ENCODE measurements at regions not wholly inside any gene's neighbourhood (a gene's known extent, or its start where the extent isn't known, plus 50 kb on each side); places are given as distances from the start of the nearest gene placed in this dataset.
A peak's percentile ranks its signal among the peaks of the same experiment; 100 is the strongest.
"Not testable (repeated sequence)": the region's sequence is repeated elsewhere in the genome, so short reads cannot be mapped to it uniquely, and the experiment has no call there.

DNA sequence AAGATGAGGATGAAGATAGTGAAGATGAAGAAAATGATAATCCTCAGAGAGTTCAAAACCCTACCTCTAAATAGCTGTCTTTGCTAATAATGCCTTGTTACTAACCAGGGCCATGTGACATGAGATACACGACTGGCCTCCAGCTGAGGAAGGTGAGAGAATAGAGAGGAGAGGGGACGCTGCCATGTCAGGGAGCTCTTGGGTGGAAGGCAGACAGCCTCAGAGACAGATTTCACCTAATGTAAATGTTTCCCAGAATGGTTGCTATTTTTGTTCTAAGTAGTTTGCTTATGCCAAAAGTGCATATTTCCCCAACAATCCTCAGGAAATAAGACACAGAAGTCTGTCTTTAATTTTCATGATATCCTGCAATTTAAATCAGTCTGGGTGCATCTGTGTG is 138.4 kb downstream of the ELOVL4 start:
- no peak for DNase-seq

DNA sequence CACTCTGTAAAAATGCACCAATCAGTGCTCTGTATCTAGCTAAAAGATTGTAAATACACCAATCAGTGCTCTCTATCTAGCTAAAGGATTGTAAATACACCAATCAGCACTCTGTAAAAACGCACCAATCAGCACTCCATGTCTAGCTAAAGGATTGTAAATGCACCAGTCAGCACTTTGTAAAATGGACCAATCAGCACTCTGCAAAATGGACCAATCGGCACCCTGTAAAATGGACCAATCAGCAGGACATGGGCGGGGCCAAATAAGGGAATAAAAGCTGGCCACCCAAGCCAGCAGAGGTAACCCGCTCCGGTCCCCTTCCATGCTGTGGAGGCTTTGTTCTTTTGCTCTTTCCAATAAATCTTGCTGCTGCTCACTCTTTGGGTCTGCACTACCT is 140.7 kb downstream of the ELOVL4 start:
- not testable (repeated sequence) for DNase-seq

DNA sequence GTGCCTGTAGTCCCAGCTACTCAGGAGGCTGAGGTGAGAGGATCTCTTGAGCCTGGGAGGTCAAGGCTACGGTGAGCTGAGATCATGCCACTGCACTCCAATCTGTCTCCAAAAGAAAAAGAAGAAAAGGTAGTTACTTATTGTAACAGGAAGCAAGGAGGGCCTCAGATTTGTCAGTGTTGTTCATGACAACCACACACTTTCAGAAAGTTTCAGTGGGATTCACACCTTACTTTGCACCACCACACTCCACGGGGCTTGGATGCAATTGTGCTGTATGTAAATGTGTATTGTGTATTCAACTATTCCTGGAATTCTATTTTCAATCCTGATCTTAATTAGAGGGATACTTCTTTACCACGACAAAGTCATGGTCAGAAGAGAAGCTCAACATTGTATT is 142.6 kb downstream of the ELOVL4 start:
- DNase-seq = no peak

DNA sequence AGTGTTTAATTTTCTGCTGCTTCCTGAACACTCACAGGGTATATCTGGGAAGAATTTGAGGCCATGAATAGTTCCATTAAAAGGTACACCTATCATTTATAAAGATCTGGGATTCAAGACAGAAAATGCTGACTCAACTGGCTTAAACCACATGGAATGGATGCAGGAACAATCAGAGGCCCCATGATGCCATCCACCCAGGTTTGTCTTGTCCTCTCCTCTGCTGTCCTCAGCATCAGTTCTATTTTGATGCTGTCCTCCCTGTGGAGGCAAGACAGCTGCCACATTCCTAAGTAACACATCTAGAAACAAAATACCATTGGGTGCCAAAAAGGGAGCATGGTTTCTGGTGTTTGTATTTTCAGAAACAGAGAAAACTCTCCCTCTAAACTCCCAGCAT is 143.4 kb downstream of the ELOVL4 start:
- DNase-seq = no peak

DNA sequence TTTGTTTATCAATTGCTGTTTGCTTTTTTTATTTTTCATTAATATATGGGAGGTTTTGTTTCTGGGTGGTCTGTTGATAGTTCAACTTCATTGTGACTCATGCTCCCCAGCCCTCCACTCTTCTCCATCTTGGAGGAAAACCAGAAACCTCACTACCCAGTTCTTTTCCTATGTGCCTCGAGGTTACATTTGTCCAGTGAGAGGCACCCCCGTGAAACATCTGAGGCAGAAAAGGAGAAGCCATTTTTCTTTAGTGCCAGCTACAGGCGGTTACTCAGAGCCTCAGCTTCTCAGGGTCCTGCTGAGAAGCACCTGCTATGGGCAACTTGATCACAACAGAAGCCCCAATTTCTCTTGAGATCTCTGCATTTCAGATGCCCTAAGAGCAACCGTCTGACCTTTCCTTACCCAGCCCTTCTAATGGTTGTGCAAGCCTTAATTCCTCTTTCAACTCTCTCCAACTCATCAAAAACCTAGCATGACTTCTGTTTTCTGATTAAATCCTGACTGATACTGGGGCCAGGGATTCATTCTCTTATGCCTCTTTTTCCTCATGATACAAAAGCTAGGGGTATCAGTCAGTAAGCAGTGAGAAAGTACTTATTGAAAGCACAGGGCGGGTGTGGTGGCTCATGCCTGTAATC is 144.6 kb downstream of the ELOVL4 start:
- no peak for DNase-seq

DNA sequence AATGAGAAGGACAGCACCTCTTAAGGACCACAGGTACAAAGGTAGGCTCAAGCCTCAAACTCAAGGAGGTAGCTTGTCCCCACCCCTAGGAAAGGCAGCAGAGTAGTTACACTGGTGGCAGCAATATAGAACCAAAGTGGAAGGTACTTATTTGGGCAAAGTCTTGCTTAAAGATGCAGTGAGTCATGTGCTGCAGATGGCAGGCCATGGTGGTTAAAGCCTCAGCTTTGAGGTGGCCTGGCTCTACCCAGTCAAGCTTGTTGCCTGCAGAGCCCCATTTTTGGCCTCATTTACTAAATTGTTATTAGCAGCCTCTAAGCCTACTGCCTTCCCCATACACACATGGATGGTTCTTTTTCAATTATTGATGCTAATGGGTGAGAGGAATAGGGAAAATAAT is 146.0 kb downstream of the ELOVL4 start:
- no peak for DNase-seq

DNA sequence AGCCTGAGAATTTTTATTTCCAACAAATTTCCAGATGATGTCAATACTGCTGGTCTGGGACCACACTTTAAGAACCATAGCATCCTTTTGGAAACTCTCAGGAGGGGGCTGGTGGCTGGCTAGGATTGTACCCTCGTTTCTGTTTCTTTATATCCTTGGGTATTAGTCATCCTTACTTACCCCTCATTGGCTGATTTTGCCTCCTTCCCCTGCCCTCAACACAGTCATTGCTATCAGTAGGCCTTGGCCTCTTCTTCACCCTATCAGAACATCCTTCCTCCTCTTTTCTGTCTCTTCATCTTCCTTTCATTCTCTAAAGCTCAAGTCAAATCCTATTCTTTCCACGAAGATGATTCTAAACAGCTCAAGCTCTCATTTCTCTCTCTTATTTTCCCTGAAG is 148.5 kb downstream of the ELOVL4 start:
- no peak for DNase-seq

DNA sequence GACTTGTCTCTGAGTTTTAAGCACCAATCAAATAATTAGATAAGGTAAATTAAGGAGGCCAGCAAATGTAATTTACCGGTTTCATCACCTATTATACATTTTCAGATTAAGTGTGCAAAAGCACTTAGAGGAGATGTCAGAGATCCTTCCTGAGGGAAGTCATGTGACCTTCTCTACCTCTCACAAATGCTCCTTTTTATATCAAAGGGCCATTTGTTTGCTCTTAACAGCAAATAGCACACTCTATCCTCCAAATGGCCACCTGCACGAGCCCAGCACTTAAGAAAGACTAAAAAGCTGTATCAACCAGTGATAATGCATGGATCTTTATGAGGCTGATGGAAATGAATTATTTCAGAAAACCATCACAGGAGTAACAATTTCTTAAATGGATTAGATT is 149.4 kb downstream of the ELOVL4 start:
- DNase-seq = no peak

DNA sequence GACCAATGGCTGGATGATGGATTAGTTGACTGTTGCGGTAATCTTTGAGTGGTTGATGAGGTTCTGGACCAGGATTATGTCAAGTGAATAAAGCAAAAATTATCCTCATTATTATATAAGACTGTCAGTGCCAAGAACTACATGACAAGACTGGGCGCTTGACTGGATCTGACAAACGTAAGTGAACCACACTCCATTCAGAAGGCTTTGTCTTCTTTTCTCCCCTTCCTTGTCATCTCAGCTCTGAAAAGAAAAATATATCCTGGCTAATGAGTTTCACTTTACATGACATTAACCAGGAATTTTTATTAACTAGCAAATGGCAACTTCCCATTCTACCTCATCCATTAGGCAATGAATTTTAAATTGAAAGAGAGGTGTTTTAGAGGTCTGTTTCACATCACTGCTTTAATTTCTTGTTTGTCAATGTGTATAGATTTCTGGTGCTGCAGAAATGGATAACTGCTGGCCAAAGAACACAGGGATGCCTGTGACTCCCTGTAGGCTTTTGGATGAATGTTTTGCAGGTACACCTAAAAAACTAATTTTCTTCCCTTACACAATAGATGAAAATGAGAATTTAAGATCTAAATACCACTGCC is 150.1 kb downstream of the ELOVL4 start:
- no peak for DNase-seq

DNA sequence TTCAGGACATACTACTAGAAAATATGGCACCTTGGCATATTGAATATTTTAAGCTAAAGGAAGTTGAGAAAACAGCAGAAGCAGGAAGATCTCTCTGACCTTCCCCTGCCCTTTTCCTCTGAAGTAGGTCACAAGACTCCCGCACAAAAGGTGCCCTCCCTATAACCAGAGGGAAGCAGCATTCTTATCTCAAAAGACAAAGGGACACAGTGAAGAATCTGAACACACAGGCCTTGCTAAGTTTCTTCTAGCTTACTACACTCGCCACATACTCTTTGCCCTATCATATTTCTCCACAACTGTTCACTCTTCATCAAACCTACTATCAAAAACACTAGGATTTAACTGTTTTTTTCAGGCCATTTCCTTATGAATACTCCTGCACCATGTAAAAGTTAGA is 151.2 kb downstream of the ELOVL4 start:
- no peak for DNase-seq

DNA sequence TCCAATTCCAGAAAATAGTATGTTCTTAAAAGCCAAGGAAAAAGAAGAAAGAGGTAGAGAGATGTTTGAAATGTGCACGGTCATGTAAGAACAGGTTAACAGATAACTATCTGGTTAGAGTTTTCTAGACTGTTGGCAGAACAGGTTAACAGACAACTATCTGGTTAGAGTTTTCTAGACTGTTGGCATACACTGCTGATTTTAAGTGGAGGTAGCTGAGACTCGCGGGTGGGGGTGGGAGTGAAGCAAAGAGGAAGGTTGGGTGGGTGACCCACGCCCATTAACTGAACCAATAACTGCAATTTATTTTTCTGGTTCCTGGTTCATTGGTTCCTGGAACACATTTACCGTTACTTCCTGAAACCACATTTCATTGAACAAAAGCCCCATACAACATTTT is 157.5 kb downstream of the ELOVL4 start:
- no peak for DNase-seq

DNA sequence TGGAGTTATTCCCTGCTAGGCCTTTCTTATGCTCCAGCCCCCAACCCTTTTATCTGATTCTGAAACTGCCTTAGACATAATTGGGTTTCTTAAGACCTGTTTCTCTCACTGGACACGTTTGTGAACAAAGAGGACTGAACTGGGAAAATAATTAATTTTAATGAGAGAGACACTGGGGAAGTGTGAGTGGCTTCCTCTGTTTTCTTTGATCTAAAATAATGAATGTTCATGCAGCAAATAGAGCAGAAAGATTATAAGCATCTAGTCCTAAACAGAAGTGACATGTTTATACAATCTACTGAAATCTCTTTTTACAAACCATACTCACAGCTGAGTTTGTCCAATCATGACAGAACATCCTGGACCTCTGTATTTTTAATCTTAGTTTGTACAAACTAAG is 157.6 kb downstream of the SH3BGRL2 start:
- DNase-seq = no peak

DNA sequence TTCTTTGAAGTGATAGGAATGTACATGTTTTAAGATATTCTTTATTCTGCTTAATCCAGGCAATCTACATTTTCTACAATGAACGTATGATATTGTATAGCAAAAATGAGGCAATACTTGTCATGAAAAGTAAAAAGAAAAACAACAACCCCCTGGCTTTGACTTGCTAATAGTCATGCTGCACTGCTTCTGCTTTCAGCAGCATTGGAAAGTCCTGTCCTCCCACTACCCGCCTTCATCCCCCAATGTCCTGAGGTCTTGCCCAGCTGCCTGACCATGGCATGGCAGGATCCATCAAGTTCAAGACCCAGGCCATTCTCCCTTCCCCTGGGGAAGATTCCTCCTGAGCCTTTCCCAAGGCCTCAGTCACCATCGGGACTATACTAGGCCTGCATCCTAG is 156.5 kb downstream of the SH3BGRL2 start:
- no peak for DNase-seq

DNA sequence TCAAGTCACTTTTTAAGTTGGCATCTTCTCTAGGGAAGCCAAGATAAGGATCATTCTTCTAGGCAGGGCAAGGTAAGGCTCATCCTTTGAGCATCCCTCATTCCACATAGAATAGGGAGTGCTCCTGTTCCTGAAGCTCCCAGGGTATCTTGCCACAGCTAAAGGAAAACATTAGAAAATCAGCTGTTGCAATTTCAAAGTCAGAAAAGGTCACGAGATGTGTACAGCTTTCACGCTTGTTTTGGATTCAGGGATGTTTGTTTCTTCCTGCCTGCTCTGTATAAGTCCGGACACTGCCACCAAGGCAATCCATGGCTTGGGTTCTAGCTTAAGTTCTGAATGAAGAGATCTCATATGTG is 153.2 kb downstream of the SH3BGRL2 start:
- no peak for DNase-seq

DNA sequence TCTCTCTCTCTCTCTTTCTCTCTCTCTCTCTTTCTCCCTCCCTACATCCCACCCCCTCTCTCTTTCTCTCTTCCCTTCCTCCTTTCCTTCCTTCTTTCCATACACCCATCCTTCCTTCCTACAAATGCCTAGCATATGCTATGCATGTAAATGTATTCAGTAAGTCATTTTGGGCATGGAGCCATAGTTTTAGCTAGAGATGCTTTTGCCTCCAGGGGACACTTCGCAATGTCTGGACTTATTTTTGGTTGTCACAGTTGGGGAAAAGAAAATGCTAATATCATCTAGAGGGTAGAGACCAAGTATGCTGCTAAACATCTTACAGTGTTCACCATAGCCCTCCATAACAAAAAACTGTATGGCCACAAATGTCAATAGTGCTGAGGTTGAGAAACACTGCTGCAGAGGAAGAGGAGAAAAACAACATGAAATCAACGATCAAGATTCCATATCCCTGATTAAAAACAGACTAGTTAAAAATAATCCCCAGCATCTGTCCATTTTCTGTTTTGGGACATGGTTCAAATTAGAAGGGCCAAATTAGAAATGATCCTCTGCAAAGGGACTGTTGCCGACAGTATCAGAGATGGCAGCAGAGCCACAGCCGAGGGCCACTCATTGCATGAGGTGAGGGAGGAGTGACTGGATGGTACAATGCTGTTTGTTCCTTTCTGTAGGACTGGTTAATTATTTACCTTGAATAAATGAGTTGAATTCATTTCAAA is 152.7 kb downstream of the SH3BGRL2 start:
- no peak for DNase-seq

DNA sequence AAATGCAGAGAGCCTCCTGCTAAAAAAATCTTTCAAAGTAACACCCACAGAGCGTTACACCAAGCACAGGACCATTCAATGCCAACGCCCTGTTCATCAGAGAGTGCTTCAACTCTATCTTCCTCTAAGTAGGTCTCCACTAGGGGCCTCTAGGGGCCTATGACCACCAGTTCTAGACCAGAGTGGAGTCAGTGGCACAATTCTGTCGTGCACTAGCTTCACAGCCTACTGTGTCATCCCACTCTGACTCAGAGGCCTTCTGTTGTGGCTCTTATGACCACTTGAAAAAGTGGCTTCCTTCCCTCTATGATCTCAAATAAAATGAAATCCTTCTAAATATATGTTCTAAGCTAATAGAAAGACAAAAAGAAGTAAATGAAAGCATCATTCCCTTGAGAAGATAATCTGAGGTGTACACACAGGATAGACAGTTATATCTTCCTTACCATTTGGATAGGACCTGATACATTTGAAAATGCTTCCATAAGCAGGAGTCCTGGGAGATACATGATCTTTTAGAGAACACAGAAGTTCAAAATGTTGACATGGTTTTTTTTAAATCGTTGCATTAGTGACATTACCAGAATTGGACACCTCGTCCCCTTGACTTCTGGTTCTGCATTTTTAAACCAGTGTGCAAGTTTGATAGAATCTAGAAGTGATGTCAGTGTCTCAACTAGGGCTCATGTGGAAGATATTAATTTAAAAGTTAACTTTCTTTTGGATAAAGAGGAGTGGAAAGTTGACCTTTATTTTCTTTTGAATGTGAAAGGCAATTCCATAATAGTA is 151.9 kb downstream of the SH3BGRL2 start:
- no peak for DNase-seq

DNA sequence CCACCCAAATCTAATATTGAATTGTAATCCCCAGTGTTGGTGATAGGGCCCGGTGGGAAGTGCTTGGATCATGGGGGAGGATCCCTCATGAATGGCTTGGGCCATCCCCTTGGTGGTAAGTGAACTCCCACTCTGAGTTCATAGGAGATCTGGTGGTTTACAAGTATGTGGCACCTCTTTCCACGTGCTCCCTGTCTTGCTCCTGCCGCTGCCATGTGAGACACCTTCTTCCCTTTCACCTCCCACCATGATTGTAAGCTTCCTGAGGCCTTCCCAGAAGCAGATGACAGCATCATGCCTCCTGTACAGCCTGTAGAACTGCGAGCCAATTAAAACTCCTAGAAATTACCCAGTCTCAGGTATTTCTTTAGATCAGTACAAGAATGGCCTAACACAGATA is 150.8 kb downstream of the SH3BGRL2 start:
- no peak for DNase-seq

DNA sequence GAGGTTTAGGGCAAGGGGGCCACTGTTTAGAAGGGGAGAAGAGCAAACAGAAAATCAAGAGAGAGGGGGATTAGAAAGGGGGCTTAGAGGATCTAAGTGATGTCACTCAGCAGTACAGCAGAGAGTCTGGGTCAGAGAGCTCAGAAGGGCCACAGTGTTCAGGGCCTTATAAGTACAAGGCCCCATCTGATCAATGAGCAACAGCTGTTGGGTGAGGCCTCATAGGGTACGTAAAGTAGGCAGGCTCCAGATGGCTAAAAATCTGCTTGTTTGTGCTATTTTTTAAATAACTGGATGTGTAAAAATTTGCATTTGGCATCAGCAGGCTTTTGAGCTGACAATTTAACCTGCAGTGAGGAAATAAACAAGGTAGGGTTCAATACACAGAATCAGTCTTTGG is 149.8 kb downstream of the SH3BGRL2 start:
- no peak for DNase-seq

DNA sequence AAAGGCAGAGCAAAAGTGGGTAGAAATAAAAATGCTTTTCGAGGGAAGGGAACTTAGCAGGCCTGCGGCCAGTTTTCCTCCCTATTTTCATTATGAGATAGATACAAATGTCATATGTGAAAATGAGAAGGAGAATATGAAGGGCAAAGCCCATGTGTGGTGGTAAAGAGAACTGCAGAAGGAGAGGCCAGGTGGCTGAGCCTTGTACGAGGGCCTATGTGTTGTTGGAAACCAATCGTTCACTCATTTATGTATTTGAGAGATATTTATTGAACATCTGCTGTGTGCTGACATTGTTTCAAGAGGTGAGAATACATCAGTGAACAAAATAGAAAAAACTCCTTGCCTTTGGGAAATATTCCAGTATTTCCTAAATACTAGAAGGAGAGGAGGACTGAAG is 147.7 kb downstream of the SH3BGRL2 start:
- no peak for DNase-seq

DNA sequence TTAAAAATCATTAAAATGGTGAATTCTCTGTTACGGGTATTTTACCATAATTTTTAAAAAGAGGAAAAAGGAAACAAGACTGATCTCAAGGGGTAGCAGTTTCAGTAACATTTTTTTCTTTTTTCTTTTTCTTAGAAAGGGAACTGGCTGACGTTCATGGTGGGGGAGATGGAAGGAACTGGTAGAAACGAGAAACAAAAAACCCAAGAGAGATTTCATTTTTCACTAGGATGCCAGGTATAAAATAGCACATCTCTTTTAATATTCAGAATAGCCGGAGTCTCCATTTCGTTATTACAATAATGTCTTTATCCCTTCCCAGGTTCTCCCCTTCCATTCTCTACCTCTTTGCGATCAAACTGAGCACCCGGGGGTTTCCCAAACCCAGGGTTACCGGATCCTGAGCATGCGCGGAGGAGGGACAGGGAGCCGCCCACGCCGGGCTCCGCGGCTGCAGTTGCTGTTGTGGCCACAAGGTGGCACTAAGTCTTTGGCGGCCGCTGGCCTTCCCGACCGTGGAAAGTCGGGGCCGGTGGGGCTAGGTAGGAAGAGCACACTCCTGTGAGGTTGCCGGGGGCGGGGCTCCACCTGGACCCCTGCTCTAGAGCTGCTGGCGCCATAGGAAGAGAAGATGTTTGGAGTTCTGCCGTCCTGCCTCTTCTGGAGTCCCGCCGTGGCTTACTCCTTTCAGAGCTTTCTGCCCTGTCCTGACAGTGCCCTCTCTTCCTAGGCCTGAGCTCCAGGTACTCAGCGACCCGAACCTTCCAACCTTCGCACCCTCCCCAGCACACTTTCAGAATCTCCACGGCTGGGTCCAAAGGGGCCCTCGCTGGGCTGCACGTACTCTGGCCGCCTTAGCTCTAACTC is 146.8 kb downstream of the SH3BGRL2 start:
- DNase-seq = peak; percentile 77

DNA sequence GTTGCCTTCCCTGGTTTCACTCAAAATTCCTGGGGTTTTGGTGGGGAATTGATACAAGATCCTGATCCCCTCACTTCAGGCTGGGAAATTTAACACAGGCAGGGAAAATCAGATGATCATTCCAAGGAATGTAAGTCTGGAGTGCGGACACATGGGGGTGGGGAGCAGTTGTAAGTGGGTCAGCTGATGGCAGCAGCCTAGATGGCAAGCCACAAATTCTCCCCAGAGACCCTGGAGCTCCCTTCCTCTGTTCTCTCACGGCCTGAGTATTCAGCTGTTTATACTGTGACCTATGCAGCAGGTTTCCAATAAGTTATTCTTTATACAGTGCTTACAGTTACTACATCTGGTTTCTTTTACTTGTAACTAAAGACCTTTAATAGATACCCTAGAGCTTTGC is 144.9 kb downstream of the SH3BGRL2 start:
- DNase-seq = no peak

DNA sequence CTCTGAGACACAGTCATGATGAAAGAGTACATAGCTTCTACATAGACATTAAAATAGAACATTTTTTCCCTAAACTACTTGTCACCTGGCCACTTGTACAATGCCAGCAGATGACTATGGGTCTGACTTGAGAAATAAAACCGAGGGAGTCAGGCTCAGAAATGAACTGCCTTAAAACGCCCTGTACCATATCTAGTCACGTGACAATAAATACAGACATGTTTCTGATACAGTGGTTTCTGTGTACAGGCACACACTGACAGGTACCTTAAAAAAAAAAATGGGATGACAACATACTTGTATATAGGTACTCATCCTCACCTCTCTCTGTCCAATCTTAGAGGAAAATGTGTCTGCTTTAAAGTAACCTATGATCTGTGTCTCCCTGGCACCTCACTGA is 144.1 kb downstream of the SH3BGRL2 start:
- DNase-seq = no peak

DNA sequence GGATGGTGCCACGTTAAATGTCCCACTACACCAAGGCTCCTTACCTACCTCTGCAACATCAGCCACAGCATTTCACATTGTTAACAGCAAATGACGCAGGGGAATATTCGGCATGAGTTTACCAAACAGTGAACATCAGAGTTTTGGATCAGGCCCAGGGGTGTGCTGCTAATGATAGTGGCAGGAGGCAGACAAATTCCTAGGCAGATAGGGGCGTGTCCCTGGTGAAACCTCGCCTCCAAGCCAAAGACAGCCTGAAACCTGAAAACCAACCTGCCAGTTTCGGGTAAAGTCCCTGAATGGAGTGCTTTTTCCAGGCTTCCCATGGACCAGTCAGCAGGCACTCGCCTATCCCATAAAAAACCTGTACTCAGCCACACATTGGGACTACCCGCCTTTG is 133.6 kb downstream of the SH3BGRL2 start:
- DNase-seq = no peak

Measured in central memory CD4-positive, alpha-beta T cell (primary cell).